ENCODE measurements at regions not wholly inside any gene's neighbourhood (a gene's known extent, or its start where the extent isn't known, plus 50 kb on each side); places are given as distances from the start of the nearest gene placed in this dataset.
"Not testable (repeated sequence)": the region's sequence is repeated elsewhere in the genome, so short reads cannot be mapped to it uniquely, and the experiment has no call there.

- H2BK15ac ChIP-seq (ENCODE audit: low read depth, low read length); H4K20me1 ChIP-seq (ENCODE audit: insufficient read depth, low read length); dilution Hi-C loops (cut with HindIII; ENCODE audit: low sequenced_read_pairs, unreplicated experiment); H2BK5ac ChIP-seq (ENCODE audit: low read depth, low read length, poor library complexity, severe bottlenecking); H3K23ac ChIP-seq (ENCODE audit: low read depth, low read length); DNase-seq; H3K14ac ChIP-seq (replicated peaks; ENCODE audit: low read depth, low read length); H2AK5ac ChIP-seq (ENCODE audit: low read depth, low read length); in situ Hi-C loops (cut with MboI; ENCODE audit: low sequenced_read_pairs); H3K9ac ChIP-seq (ENCODE audit: low read depth, low read length); H3K4ac ChIP-seq (ENCODE audit: low read depth, low read length); H2BK120ac ChIP-seq (ENCODE audit: low read depth, low read length); H3K18ac ChIP-seq (ENCODE audit: low read depth, low read length); intact Hi-C loops (cut with micrococcal nuclease); H3K9me1 ChIP-seq (ENCODE audit: insufficient read depth, low read length); H3K56ac ChIP-seq (ENCODE audit: extremely low read depth, insufficient read depth, low read length); H3K4me3 ChIP-seq (ENCODE audit: insufficient read depth, low read depth, low read length); H2BK20ac ChIP-seq (ENCODE audit: low read depth, low read length); H3K4me1 ChIP-seq (ENCODE audit: control insufficient read depth, insufficient read depth, low read length); CTCF ChIA-PET; H3K27ac ChIP-seq (ENCODE audit: insufficient read depth, low read length); H2AK9ac ChIP-seq (replicated peaks; ENCODE audit: low read depth, low read length, poor library complexity); ATAC-seq (ENCODE audit: low read depth); H3K36me3 ChIP-seq (ENCODE audit: control insufficient read depth, insufficient read depth, low read length); H3K4me2 ChIP-seq (ENCODE audit: low read depth, low read length); H2AFZ ChIP-seq (replicated peaks; ENCODE audit: low read length, poor library complexity); H4K91ac ChIP-seq (ENCODE audit: insufficient read depth, low read depth, low read length); BruUV-seq (replicated peaks); H3K27me3 ChIP-seq (ENCODE audit: control insufficient read depth, insufficient read depth, low read length); POLR2A ChIA-PET (ENCODE audit: unreplicated experiment); H4K8ac ChIP-seq (ENCODE audit: low read depth in 2 of 2, low read length in 2 of 2); H4K5ac ChIP-seq (ENCODE audit: low read depth, low read length); H3K79me1 ChIP-seq (ENCODE audit: low read depth in 1 of 2, low read length in 2 of 2): not testable (repeated sequence)
- H3K9me3 ChIP-seq (ENCODE audit: control insufficient read depth, insufficient read depth, low read length), result peaks cover 12% of the 10 kb centered on the region
- 44% methylated on average over 1 of the region's 4 CpGs; no CpG with 5 or more reads in 1 of the 2 experiments for WGBS, 2 experiments (ENCODE audit: extremely low coverage in 2 of 2, insufficient read length in 1 of 2)
Measured at GRCh38 chr15:20221063-20221462, 320.5 kb downstream of the GOLGA6L6 start.

GRCh38 chr15:20219171-20219570 lies 322.4 kb downstream of the GOLGA6L6 start:
- H3K4ac ChIP-seq (ENCODE audit: low read depth, low read length); H3K27ac ChIP-seq (ENCODE audit: insufficient read depth, low read length); in situ Hi-C loops (cut with MboI; ENCODE audit: low sequenced_read_pairs); H2BK5ac ChIP-seq (ENCODE audit: low read depth, low read length, poor library complexity, severe bottlenecking); H4K20me1 ChIP-seq (ENCODE audit: insufficient read depth, low read length); CTCF ChIA-PET; BruUV-seq (replicated peaks); H3K27me3 ChIP-seq (ENCODE audit: control insufficient read depth, insufficient read depth, low read length); H4K91ac ChIP-seq (ENCODE audit: insufficient read depth, low read depth, low read length); intact Hi-C loops (cut with micrococcal nuclease); H3K79me1 ChIP-seq (ENCODE audit: low read depth in 1 of 2, low read length in 2 of 2); H4K5ac ChIP-seq (ENCODE audit: low read depth, low read length); H2BK15ac ChIP-seq (ENCODE audit: low read depth, low read length); H2BK20ac ChIP-seq (ENCODE audit: low read depth, low read length); H3K9ac ChIP-seq (ENCODE audit: low read depth, low read length); H2AFZ ChIP-seq (replicated peaks; ENCODE audit: low read length, poor library complexity); H3K4me2 ChIP-seq (ENCODE audit: low read depth, low read length); H2AK5ac ChIP-seq (ENCODE audit: low read depth, low read length); H2AK9ac ChIP-seq (replicated peaks; ENCODE audit: low read depth, low read length, poor library complexity); POLR2A ChIA-PET (ENCODE audit: unreplicated experiment); dilution Hi-C loops (cut with HindIII; ENCODE audit: low sequenced_read_pairs, unreplicated experiment); H4K8ac ChIP-seq (ENCODE audit: low read depth in 2 of 2, low read length in 2 of 2); H3K18ac ChIP-seq (ENCODE audit: low read depth, low read length); ATAC-seq (ENCODE audit: low read depth); H3K4me3 ChIP-seq (ENCODE audit: insufficient read depth, low read depth, low read length); H3K9me1 ChIP-seq (ENCODE audit: insufficient read depth, low read length); H3K4me1 ChIP-seq (ENCODE audit: control insufficient read depth, insufficient read depth, low read length); H3K56ac ChIP-seq (ENCODE audit: extremely low read depth, insufficient read depth, low read length); DNase-seq; H3K23ac ChIP-seq (ENCODE audit: low read depth, low read length); H3K14ac ChIP-seq (replicated peaks; ENCODE audit: low read depth, low read length); H2BK120ac ChIP-seq (ENCODE audit: low read depth, low read length); H3K36me3 ChIP-seq (ENCODE audit: control insufficient read depth, insufficient read depth, low read length): not testable (repeated sequence)
- 62% methylated on average over 3 of the region's 4 CpGs; no CpG with 5 or more reads in 1 of the 2 experiments for WGBS, 2 experiments (ENCODE audit: extremely low coverage in 2 of 2, insufficient read length in 1 of 2)
- H3K9me3 ChIP-seq (ENCODE audit: control insufficient read depth, insufficient read depth, low read length), result peaks cover 16% of the 10 kb centered on the region
